ENCODE measurements at regions not wholly inside any gene's neighbourhood (a gene's known extent, or its start where the extent isn't known, plus 50 kb on each side); places are given as distances from the start of the nearest gene placed in this dataset.

DNA sequence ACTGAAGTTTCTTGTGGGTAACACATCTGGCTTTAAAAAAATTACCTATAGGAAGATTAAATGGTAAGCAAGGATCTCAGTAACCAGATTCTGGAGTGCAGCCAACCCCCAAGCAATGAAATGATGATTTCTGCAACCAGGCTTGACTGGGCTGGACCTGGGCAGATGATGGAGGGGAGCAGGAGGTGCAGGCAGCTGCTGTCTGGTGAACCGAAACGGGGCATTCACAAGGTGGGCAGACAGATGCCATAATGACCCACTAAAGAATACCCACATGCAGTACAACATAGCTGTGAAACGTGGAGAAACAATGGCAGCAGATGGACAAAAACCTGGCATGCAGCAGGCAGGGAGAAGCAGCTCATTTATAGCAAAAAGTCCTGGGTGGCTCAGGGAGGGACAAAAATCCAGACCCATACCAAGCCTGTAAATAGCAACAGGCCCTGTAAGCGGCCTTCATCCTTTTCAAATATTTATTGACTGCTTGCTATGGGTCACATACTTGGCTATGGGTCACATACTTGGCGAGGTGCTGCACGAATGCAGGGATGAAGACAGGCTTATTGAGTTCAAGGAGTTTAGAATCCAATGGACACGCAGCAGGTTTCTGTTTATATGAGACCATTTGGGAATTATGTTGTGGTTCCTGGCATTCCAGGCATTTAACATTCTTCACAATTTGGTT is 244.7 kb downstream of the HRH4 start:
- Histone ChIP-seq H2BK120ac (ENCODE audit: low read depth, low read length, poor library complexity, severe bottlenecking) (no peak overlapping the region), H3K79me2 (ENCODE audit: insufficient read depth, low read length) (no peaks in the 10 kb centered on the region), H3K18ac (ENCODE audit: insufficient read length, low read depth, low read length) (no peak overlapping the region), H3K14ac (ENCODE audit: insufficient read depth, low read length) (no peak overlapping the region), H2BK12ac (ENCODE audit: insufficient read length, low read depth, low read length) (no peak overlapping the region), H3T11ph (ENCODE audit: low read length) (no peak overlapping the region), H3K4me1 (ENCODE audit: insufficient read depth, low read length) (no peaks in the 10 kb centered on the region), H4K8ac (replicated peaks; ENCODE audit: insufficient read length, low read depth, low read length) (no peak overlapping the region), H3K23me2 (ENCODE audit: insufficient read length, low read depth, low read length, poor library complexity, severe bottlenecking) (no peaks in the 10 kb centered on the region), H2BK5ac (ENCODE audit: insufficient read length, low read length) (no peak overlapping the region), H4K5ac (ENCODE audit: insufficient read length, low read depth, low read length) (no peak overlapping the region), H3K4me2 (ENCODE audit: insufficient read depth, insufficient read length, low read length) (no peak overlapping the region), H3K4ac (ENCODE audit: low read depth, low read length) (no peak overlapping the region), H3K27ac (ENCODE audit: insufficient read length, low read depth, low read length) (no peak overlapping the region), H2BK20ac (ENCODE audit: low read depth, low read length, poor library complexity, severe bottlenecking) (no peak overlapping the region), H3K23ac (ENCODE audit: insufficient read length, low read depth, low read length) (no peak overlapping the region), H3K9me3 (ENCODE audit: control insufficient read depth, low read depth, low read length) (no peaks in the 10 kb centered on the region), H4K20me1 (ENCODE audit: control insufficient read depth, insufficient read depth, insufficient read length) (no peaks in the 10 kb centered on the region), H3K79me1 (ENCODE audit: insufficient read depth, low read depth, low read length, poor library complexity, severe bottlenecking) (no peaks in the 10 kb centered on the region), H2AFZ (ENCODE audit: low read length) (no peak overlapping the region), H2BK15ac (ENCODE audit: low read depth, low read length) (no peak overlapping the region), H3K27me3 (ENCODE audit: insufficient read depth, low read length) (no peaks in the 10 kb centered on the region), H2AK5ac (ENCODE audit: insufficient read length, low read length) (no peak overlapping the region), H3K56ac (ENCODE audit: insufficient read length, low read depth, low read length) (no peak overlapping the region), H3K9ac (ENCODE audit: extremely low read depth, insufficient read length, low read length) (no peak overlapping the region), H4K91ac (ENCODE audit: insufficient read length, low read depth, low read length) (no peak overlapping the region)
- Mint-ChIP-seq H3K9me3 (peaks cover 9 to 17% of the 10 kb centered on the region in 2 experiments), H3K27ac (no peak overlapping the region), H3K36me3 (ENCODE audit: insufficient read depth in 1 of 3, low read depth in 3 of 3) (peaks cover 0 to 14% (median 0%) of the 10 kb centered on the region in 3 experiments; a peak in 3 of 7 replicates), H3K4me1 (peaks cover 10 to 11% of the 10 kb centered on the region in 2 experiments), H3K27me3 (ENCODE audit: low read depth) (peaks cover 2% of the 10 kb centered on the region; the same call in 1 of the 2 replicates), H3K4me3 (no peak overlapping the region)
- DNase-seq, result no peak
- TF ChIP-seq CTCF (conservative IDR thresholded peaks at IDR 0.05), result no peak
- no CpG with 5 or more reads among the region's 7 CpGs for WGBS (ENCODE audit: extremely low coverage, insufficient read length, low lambda C conversion rate)
